Right atrium auricular region (tissue), 2 donors: ENCODE measurements at regions not wholly inside any gene's neighbourhood (a gene's known extent, or its start where the extent isn't known, plus 50 kb on each side); places are given as distances from the start of the nearest gene placed in this dataset.
"Not testable (repeated sequence)": the region's sequence is repeated elsewhere in the genome, so short reads cannot be mapped to it uniquely, and the experiment has no call there.

Experiments used
- DNase-seq: peaks from one replicate; pipeline ENCODE4 v3.0.0-alpha.2; 2019; ENCODE audit warnings: low spot score
- H3K27ac ChIP-seq, 2 donors: fragments of 200-600 bp; sonication (generic); 1 replicate in 1 of 2; 2 replicates in 1 of 2; pipeline ENCODE4 v1.5.1; 2016 to 2019
- H3K27me3 ChIP-seq, 2 donors: fragments of 200-600 bp; sonication (generic); one replicate each; pipeline versions ENCODE4 v1.5.1 to v1.6.0; 2017 to 2019
- H3K36me3 ChIP-seq: fragments of 200-600 bp; sonication (generic); one replicate; pipeline ENCODE4 v1.5.1; 2016
- H3K4me1 ChIP-seq, 2 donors: fragments of 200-600 bp; sonication (generic); one replicate each; pipeline versions ENCODE4 v1.5.1 to v1.6.0; 2017 to 2019
- H3K4me3 ChIP-seq, 2 donors: fragments of 200-600 bp; sonication (generic); 1 replicate in 1 of 2; 2 replicates in 1 of 2; pipeline ENCODE4 v1.5.1; 2017 to 2019; ENCODE audit warnings: mild to moderate bottlenecking in 1 of 2, moderate library complexity in 1 of 2
- H3K9me3 ChIP-seq, 2 donors: fragments of 200-600 bp; sonication (generic); one replicate each; pipeline ENCODE4 v1.5.1; 2019
- CTCF ChIP-seq, 2 donors: fragments of 200-600 bp; sonication (generic); IDR thresholded peaks; one replicate each; pipeline ENCODE4 v1.5.1; 2019; ENCODE audit warnings: antibody characterized with exemption in 2 of 2

- Histone ChIP-seq H3K36me3 (no peaks in the 10 kb centered on the region), H3K4me1 (no peaks in the 10 kb centered on the region), H3K27me3 (no peaks in the 10 kb centered on the region), H3K4me3 (no peak overlapping the region), H3K9me3 (peaks cover 0 to 10% of the 10 kb centered on the region in 2 donors), H3K27ac (no peak overlapping the region)
- no peak for TF ChIP-seq CTCF (IDR thresholded peaks at IDR 0.05)
- DNase-seq = no peak
Observed at GRCh38 chr9:91008568-91008967, 206.9 kb downstream of the SYK start.

- no peaks in the 10 kb centered on the region for H3K27me3 ChIP-seq
- TF ChIP-seq CTCF (IDR thresholded peaks at IDR 0.05) = no peak
- DNase-seq = no peak
- H3K4me3 ChIP-seq = no peak overlapping the region
- H3K27ac ChIP-seq = no peak overlapping the region
- no peaks in the 10 kb centered on the region for H3K36me3 ChIP-seq
- no peaks in the 10 kb centered on the region for H3K4me1 ChIP-seq
- peaks cover 0 to 10% of the 10 kb centered on the region in 2 donors for H3K9me3 ChIP-seq
Observed at GRCh38 chr9:91011891-91012290, 210.3 kb downstream of the SYK start.

- H3K4me1 ChIP-seq = no peaks in the 10 kb centered on the region
- no peaks in the 10 kb centered on the region for H3K27me3 ChIP-seq
- no peak overlapping the region for H3K4me3 ChIP-seq
- peaks cover 0 to 10% of the 10 kb centered on the region in 2 donors for H3K9me3 ChIP-seq
- TF ChIP-seq CTCF (IDR thresholded peaks at IDR 0.05) = no peak
- H3K27ac ChIP-seq = no peak overlapping the region
- no peak for DNase-seq
- no peaks in the 10 kb centered on the region for H3K36me3 ChIP-seq
Observed at GRCh38 chr9:91012933-91013841, 211.6 kb downstream of the SYK start.

GRCh38 chr9:91017245-91017644 is 215.6 kb downstream of the SYK start:
- DNase-seq = no peak
- Histone ChIP-seq H3K27me3 (no peaks in the 10 kb centered on the region), H3K4me3 (no peak overlapping the region), H3K9me3 (peaks cover 0 to 10% of the 10 kb centered on the region in 2 donors), H3K36me3 (no peaks in the 10 kb centered on the region), H3K27ac (no peak overlapping the region), H3K4me1 (no peaks in the 10 kb centered on the region)
- no peak for TF ChIP-seq CTCF (IDR thresholded peaks at IDR 0.05)

- H3K4me1 ChIP-seq, H3K4me3 ChIP-seq, DNase-seq, H3K36me3 ChIP-seq, H3K27ac ChIP-seq, H3K9me3 ChIP-seq, H3K27me3 ChIP-seq: not testable (repeated sequence)
Observed at GRCh38 chr9:91019871-91020270, 218.3 kb downstream of the SYK start.

- not testable (repeated sequence) for H3K27me3 ChIP-seq, H3K4me1 ChIP-seq, H3K27ac ChIP-seq, H3K4me3 ChIP-seq, H3K9me3 ChIP-seq, DNase-seq, H3K36me3 ChIP-seq
Observed at GRCh38 chr9:91021656-91022055, 220.0 kb downstream of the SYK start.

- no peaks in the 10 kb centered on the region for H3K4me1 ChIP-seq
- TF ChIP-seq CTCF (IDR thresholded peaks at IDR 0.05) = no peak
Observed at GRCh38 chr9:91023741-91024140, 222.1 kb downstream of the SYK start.

More at GRCh38 chr9:91023741-91024140, 222.1 kb downstream of the SYK start:
- DNase-seq = no peak
- Histone ChIP-seq H3K27ac (no peak overlapping the region), H3K36me3 (no peaks in the 10 kb centered on the region), H3K9me3 (no peaks in the 10 kb centered on the region), H3K27me3 (no peaks in the 10 kb centered on the region), H3K4me3 (no peak overlapping the region)
